Kidney epithelial cell (primary cell): ENCODE measurements at regions not wholly inside any gene's neighbourhood (a gene's known extent, or its start where the extent isn't known, plus 50 kb on each side); places are given as distances from the start of the nearest gene placed in this dataset.

Experiments
- DNase-seq: peaks from one replicate; pipeline ENCODE4 v3.0.0-alpha.2; 2010; ENCODE audit warnings: low read depth
- H3K27me3 ChIP-seq: 2 replicates; pipeline ENCODE4 v1.6.0; 2011; ENCODE audit warnings: low read length; ENCODE audit not compliant: control insufficient read depth, insufficient read depth
- H3K36me3 ChIP-seq: 2 replicates; pipeline ENCODE4 v1.5.1; 2011; ENCODE audit warnings: low read length; ENCODE audit not compliant: control insufficient read depth, insufficient read depth
- H3K4me3 ChIP-seq: 2 replicates; pipeline ENCODE4 v1.5.1; 2011; ENCODE audit warnings: low read depth, mild to moderate bottlenecking, control low read depth, low read length
- TF ChIP-seq, protein P1 (sequence below): IDR thresholded peaks from 2 replicates; pipeline ENCODE4 v1.5.1; 2011; ENCODE audit warnings: mild to moderate bottlenecking, moderate library complexity, low read length, control low read depth, inconsistent platforms; ENCODE audit not compliant: insufficient read depth, poor library complexity, severe bottlenecking

DNA sequence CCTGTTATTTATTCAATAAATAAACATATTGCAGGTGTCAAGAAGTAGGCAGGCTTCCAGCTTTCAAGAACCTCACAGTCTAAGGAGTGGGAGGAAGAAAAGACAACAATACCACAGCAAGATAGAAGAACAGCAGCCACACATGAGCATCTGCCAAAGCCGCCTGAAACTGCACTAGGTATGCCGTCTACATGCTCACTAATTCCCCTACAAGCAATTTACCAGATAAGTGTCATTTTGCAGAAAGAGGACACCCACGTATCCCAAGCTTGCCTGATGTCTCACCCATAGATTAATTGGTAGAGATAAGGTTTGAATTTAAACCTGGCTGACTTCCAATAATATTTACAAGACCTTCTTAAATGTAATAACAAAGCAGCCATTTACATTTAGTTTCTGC, 439.4 kb upstream of the CPEB2 start:
- TF ChIP-seq, protein P1, sequence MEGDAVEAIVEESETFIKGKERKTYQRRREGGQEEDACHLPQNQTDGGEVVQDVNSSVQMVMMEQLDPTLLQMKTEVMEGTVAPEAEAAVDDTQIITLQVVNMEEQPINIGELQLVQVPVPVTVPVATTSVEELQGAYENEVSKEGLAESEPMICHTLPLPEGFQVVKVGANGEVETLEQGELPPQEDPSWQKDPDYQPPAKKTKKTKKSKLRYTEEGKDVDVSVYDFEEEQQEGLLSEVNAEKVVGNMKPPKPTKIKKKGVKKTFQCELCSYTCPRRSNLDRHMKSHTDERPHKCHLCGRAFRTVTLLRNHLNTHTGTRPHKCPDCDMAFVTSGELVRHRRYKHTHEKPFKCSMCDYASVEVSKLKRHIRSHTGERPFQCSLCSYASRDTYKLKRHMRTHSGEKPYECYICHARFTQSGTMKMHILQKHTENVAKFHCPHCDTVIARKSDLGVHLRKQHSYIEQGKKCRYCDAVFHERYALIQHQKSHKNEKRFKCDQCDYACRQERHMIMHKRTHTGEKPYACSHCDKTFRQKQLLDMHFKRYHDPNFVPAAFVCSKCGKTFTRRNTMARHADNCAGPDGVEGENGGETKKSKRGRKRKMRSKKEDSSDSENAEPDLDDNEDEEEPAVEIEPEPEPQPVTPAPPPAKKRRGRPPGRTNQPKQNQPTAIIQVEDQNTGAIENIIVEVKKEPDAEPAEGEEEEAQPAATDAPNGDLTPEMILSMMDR: no peak
- Histone ChIP-seq H3K27me3 (no peaks in the 10 kb centered on the region), H3K36me3 (no peaks in the 10 kb centered on the region), H3K4me3 (no peak overlapping the region)
- DNase-seq: no peak

DNA sequence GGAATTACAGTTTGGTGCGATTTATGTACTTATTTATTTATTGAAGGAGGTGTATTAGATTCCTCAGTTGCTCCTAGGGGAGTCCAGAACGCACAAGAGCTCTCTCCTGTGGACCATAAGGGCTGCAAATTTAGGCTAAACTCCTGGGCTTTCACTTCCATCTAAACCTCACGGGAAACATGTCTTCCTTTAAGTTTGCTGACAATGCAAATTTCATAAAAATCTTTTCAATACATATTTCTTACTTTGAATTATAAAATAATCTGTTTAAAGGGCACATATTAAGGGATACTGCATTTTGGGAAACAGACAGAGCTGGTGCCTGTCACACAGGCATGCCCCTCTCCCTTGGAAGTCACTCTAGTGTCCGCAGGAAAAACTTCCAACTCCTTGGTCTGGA, 438.0 kb upstream of the CPEB2 start:
- no peaks in the 10 kb centered on the region for H3K36me3 ChIP-seq
- no peaks in the 10 kb centered on the region for H3K27me3 ChIP-seq
- TF ChIP-seq, protein P1: no peak
- DNase-seq: no peak
- H3K4me3 ChIP-seq: no peak overlapping the region

DNA sequence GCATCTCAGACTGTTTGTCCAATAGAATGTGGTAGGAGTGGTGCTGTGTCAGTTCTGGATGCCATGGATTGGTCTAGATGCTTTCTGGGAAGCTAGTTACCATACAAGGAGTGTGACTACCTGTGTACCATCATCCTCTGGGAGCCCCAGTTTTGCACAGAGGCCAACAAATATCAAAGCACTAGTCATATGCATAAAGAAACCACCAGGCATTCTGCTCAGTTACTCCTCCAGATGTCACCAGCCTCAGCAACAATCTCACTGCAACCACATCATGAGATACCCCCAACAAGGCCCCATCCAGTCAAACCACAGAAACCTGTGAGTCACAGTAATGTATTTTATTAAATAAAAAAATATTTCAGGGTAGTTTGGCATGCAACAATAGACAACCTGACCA, 435.8 kb upstream of the CPEB2 start:
- DNase-seq: no peak
- no peaks in the 10 kb centered on the region for H3K36me3 ChIP-seq

DNA sequence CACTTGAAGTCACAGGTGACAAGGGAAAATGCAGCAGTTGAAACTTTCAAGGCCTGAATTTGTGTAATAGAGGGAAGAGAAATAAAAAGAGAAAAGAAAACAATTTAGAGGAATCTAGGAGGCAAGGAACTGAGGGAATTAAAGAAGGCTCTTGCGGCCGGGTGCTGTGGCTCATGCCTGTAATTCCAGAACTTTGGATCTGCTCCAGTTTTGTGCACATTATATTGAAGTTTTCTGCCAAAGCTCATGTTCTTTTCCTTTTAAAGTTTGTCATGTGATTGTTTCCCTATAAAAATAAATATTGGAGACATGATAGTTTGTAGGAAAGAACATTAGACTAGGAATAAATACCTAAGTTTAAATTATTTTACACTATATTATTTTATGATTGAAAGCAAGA, 433.9 kb upstream of the CPEB2 start:
- no peak for DNase-seq
- TF ChIP-seq, protein P1: no peak
- H3K4me3 ChIP-seq: no peak overlapping the region
- H3K36me3 ChIP-seq: no peaks in the 10 kb centered on the region
- H3K27me3 ChIP-seq: no peaks in the 10 kb centered on the region

More for the DNA sequence above, 435.8 kb upstream of the CPEB2 start:
- Histone ChIP-seq H3K4me3 (no peak overlapping the region), H3K27me3 (no peaks in the 10 kb centered on the region)
- TF ChIP-seq, protein P1: no peak

DNA sequence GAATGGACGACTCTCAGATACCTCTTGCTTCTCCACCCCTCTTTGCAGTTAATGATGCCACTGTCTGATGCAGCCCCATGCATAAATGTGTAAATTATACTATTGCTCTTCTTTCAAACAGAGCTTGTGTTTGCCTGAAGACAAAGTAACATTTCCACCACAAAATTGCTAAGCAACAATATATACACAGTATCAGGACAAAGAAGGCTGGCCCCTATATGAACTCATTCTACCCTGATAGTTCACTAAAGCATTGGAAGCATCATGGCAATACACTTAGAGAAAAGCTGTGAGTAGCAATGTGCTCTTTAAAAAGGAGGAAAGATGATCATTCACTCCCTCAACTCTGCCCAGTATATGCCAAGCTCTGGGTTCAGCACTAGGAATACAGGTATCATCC, 427.0 kb upstream of the CPEB2 start:
- Histone ChIP-seq H3K27me3 (no peaks in the 10 kb centered on the region), H3K36me3 (no peaks in the 10 kb centered on the region), H3K4me3 (no peak overlapping the region)
- TF ChIP-seq, protein P1: no peak
- DNase-seq: no peak

DNA sequence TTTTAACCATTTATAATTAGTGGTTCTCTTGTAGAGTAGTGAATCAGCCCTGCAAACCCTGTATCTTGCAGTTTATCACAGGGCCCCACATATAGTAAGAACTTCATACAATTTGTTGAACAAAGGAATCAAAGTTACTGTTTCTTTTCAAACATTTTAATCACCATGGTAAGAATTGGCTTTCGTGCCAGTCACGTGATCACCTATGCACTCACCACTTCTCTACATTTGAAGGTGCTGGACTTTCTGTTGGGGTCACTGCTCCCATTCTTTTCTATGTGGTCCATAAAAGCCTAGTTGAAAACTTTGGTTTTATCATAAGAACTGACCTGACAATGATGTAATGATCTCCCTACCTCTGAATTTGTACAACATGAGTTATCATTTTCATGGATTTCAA, 426.4 kb upstream of the CPEB2 start:
- H3K27me3 ChIP-seq: no peaks in the 10 kb centered on the region
- DNase-seq: no peak
- no peak overlapping the region for H3K4me3 ChIP-seq
- TF ChIP-seq, protein P1: no peak
- H3K36me3 ChIP-seq: no peaks in the 10 kb centered on the region
